Skin of body (tissue), 1 donor: ENCODE measurements at regions not wholly inside any gene's neighbourhood (a gene's known extent, or its start where the extent isn't known, plus 50 kb on each side); places are given as distances from the start of the nearest gene placed in this dataset.
"Not testable (repeated sequence)": the region's sequence is repeated elsewhere in the genome, so short reads cannot be mapped to it uniquely, and the experiment has no call there.

Experiments used
- DNase-seq: peaks from one replicate; lab custom pipeline; 2025; lab: John Stamatoyannopoulos, UW

DNA sequence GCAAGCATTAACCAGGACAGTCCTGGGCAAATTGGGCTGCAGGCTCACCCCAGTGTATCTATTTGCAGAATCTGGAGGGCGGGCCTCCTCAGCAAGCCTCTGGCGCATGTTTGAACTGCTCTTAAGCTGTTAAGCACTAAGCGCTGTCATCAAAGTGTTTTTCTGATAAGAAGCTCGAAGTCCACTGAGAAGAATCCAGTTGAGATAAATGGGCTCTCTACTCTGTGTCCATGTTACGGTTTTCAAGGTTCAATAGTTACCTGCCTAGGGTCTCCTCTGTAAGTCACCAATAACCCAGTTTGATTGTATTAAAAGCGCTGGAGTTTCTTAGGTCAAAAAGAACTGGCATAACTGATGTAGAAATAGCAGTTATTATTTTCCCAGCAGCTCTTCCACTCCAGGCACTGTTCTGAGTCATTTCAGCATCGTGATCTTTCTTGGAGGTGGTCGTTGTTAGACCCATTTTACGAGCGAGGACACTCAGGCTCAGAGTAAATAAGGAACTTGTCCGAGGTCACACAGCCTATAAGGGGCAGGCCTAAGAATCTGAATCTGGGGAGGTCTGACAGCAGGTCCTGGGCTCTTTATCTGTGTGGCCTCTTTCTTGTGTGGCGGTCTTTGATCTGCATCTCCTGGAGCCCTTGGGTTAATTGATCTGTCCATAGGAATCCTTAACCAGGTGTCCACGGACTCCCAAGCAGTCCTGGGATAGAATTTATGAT, 207.4 kb upstream of the ZNF217 start:
- no peak for DNase-seq

DNA sequence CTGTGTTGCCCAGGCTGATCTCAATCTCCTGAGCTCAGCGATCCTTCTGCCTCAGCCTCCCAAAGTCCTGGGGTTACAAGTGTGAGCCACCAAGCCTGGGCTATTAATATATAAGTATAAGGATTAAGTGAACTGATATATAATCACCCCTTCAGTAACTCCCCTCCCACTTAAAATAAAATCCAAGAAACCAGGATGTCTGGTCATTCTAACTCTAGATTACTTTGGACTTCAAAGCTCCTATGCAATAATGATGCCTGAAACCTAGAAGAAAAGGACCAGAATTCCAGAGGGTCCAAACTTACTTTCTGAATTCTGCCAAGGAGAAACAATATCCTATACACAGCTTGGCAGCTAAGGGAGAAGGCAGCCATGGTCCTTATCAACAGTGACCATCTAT, 206.8 kb upstream of the ZNF217 start:
- no peak for DNase-seq

- no peak for DNase-seq
Observed at GRCh38 chr20:53797085-53797484, 203.4 kb upstream of the ZNF217 start.

- no peak for DNase-seq
Observed at GRCh38 chr20:53795170-53795569, 201.5 kb upstream of the ZNF217 start.

DNA sequence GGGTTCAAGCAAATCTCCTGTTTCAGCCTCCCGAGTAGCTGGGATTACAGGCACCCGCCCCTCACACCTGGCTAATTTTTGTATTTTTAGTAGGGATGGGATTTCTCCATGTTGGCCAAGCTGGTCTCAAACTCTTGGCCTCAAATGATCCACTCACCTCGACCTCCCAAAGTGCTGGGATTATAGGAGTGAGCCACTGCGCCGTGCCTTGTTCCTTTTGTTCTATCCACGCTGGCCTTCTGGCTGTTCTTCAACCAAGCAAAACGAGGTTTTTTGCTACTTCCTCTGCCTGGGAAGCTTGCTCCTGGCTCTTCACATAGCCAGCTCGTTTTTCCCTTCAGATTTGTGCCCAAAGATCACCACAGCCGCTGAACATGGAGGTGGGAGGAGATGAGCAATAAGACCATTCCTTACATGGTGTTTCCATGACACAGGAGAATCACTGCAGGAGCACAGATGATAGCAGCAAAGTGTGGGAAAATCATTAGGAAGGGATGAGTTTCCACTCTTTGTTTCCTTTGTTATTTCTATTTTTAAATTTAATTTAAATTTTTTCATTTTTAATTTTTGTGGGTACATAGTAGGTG, 201.0 kb upstream of the ZNF217 start:
- DNase-seq, result no peak

- no peak for DNase-seq
Observed at GRCh38 chr20:53793783-53794383, 200.2 kb upstream of the ZNF217 start.

DNA sequence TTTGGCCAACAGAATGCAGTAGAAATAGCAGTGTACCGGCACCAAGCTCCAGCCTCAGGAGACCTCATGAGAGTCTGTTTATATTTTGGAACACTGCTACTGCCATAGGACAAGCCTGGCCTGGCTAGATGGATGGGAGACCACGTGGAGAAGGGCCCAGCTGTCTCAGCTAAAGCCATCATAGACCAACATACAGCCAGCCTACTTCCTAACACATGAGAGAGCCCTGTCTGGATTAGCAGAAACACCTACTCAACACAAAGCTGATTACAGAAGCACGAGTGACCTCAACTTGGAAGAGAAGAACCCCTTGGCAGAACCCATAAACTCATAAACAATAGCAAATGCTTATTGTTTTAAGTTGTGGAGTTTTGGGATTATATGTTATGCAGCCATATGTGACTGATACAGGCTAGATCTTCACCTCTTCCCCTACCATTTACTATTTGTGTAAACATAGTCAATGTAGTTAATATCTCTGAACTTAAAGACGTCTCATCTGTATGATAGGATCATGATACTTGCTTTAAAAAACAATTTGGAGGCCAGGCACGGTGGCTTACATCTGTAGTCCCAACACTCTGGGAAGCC, 199.4 kb upstream of the ZNF217 start:
- no peak for DNase-seq

DNA sequence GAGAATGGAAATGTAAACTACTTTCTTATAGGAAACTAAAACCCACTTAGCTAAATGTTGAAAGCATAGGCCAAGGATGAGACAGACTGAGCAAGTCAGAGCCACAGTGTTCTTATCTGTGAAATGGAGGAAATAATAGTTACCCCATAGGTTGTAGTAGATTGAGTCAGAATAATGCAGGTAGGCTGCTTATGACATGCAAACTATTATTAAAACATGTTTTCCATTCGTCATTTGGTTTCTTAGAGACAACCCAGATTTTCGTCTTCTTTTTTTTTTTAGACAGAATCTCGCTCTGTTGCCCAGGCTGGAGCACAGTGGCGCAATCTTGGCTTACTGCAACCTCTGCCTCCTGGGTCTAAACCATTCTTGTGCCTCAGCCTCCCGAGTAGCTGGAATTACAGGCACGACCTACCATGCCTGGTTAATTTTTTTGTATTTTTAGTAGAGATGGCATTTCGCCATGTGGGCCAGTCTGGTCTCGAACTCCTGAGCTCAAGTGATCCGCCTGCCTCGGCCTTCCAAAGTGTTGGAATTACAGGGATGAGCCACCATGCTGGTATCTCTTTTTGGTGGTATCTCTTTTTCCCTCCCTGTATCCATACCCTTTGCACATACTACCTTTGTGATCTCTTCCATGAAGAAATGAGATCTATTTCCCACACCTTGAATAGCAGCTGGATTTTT, 196.5 kb upstream of the ZNF217 start:
- no peak for DNase-seq

- no peak for DNase-seq
Observed at GRCh38 chr20:53788253-53789022, 194.8 kb upstream of the ZNF217 start.

DNA sequence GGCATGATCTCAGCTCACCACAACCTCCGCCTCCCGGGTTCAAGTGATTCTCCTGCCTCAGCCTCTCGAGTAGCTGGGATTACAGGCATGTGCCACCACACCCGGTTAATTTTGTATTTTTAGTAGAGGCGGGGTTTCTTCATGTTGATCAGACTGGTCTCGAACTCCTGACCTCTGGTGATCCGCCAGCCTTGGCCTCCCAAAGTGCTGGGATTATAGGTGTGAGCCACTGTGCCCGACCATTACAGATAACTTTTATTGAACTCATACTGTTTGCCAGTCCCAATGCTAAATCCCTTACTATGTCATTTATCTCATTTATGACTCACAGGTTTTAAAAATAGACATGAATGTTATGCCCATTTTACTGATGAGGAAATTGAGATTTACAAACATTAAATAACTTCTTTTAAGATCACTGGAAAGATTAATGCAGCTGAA, 193.9 kb upstream of the ZNF217 start:
- not testable (repeated sequence) for DNase-seq

DNA sequence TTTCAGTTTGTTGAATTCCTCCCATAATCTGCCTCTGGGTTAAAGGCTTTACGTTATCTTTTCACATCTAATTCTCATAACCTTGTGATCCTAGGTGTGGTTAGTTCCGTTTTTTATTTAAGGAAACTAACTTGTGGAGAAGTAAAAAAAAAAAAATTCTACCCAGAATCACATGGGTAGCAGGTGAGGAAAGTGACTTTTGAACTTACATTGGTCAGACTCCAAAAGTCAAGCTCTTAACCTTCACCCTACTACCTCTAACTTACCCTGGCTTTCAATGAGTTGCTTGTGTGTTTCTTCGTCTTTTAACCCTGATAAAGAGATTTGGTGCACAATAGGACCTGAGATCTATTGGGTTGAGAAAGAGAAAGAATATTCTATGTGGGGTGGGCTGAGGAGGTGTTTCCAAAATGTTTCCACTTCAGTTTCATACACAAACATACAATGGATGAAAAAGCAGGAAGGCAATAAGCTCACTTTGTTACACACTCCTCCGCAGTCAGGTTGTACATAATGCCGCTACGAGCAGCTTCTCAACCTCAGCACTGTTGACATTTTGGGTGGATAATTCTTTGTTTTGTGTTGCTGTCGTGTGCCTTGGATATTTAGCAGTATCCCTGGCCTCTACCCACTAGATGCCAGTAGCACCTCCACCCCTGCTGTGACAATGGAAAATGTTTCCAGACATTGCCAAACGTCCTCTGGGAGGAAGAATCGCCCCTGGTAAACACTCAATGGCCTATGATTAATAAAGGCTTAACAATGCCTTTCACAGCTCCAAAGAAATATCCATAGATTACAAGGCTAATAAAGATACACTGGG, 193.0 kb upstream of the ZNF217 start:
- no peak for DNase-seq

DNA sequence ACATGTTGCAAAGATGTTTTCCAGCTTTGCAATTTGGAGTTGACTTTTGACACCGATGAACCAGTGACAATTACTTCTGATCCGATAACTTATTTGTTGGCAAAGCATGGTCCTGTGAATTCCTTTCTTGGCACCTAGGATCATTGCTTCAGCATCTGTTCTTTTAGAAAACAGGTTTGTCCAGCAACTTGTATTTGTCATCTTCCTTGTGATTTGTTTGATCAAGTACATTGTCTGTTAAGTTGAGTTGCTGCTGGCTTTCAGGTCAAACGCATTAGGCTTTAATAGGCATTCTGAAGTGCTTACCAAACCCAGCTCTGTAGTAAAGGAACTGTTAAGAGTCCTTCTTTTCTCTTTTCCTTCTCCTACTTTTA, 192.4 kb upstream of the ZNF217 start:
- no peak for DNase-seq

DNA sequence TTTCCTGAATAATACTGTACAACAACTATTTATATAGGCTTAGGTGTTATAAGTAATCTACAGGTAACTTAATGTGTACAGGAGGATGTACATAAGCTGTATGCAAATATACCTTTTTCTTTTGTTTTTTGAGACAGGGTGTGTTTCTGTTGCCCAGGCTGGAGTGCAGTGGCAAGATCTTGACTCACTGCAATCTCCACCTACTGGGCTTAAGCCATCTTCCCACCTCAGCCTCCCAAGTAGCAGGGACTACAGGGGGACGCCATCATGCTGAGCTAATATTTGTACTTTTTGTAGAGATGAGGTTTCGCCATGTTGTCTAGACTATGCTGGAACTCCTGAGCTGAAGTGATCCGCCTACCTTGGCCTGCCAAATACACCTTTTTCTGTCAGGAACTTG, 191.7 kb upstream of the ZNF217 start:
- DNase-seq, result no peak

GRCh38 chr20:53783768-53784167, 190.1 kb upstream of the ZNF217 start:
- DNase-seq, result no peak

GRCh38 chr20:53782612-53783246, 189.1 kb upstream of the ZNF217 start:
- no peak for DNase-seq

- DNase-seq, result no peak
Observed at GRCh38 chr20:53779822-53780221, 186.2 kb upstream of the ZNF217 start.

DNA sequence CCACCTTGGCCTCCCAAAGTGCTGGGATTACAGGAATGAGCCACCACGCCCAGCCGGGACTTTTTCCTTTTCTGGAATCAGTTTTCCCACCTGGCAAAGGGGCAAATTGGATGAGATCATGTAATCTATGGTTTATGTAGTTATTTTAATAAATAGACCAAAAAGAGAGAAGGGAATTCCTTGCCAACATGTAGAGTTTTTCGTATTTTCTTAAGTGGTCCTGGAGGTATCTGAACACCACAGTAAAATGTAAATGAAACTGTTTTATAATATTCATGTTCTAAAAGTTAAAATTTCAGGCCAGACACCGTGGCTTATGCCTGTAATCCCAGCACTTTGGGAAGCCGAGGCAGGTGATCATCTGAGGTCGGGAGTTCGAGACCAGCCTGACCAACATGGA, 185.1 kb upstream of the ZNF217 start:
- no peak for DNase-seq

GRCh38 chr20:53778041-53778516, 184.4 kb upstream of the ZNF217 start:
- DNase-seq, result no peak

- not testable (repeated sequence) for DNase-seq
Observed at GRCh38 chr20:53777402-53777801, 183.8 kb upstream of the ZNF217 start.

GRCh38 chr20:53776858-53777257, 183.2 kb upstream of the ZNF217 start:
- no peak for DNase-seq
